Small intestine (tissue), 7 donors: ENCODE measurements at regions not wholly inside any gene's neighbourhood (a gene's known extent, or its start where the extent isn't known, plus 50 kb on each side); places are given as distances from the start of the nearest gene placed in this dataset.

Experiments
- DNase-seq, 2 donors: peaks; one replicate each; pipeline versions ENCODE4 v3.0.0 to v3.0.0-alpha.2; 2013
- FAIRE-seq: peaks from 2 replicates; lab custom pipeline; 2012; peaks lifted over from hg19 to GRCh38; lab: Jason Lieb, UNC
- H3K27ac ChIP-seq, 3 donors: one replicate each; pipeline ENCODE4 v1.5.1; 2013; ENCODE audit warnings: low read length in 2 of 3, mild to moderate bottlenecking in 2 of 3, control low read depth in 1 of 3, inconsistent platforms in 1 of 3, low read depth in 1 of 3, moderate library complexity in 1 of 3
- H3K27me3 ChIP-seq, 3 donors: one replicate each; pipeline ENCODE4 v1.6.1; 2013; ENCODE audit warnings: low read length in 3 of 3, inconsistent platforms in 1 of 3; ENCODE audit not compliant: control insufficient read depth in 3 of 3, insufficient read depth in 3 of 3
- H3K36me3 ChIP-seq, 3 donors: one replicate each; pipeline ENCODE4 v1.6.1; 2013; ENCODE audit warnings: low read length in 3 of 3, inconsistent platforms in 1 of 3, low read depth in 1 of 3, mild to moderate bottlenecking in 1 of 3, moderate library complexity in 1 of 3; ENCODE audit not compliant: control insufficient read depth in 3 of 3, insufficient read depth in 2 of 3
- H3K4me1 ChIP-seq, 3 donors: one replicate each; pipeline ENCODE4 v1.6.1; 2013; ENCODE audit warnings: low read length in 2 of 3, inconsistent platforms in 1 of 3, low read depth in 1 of 3, mild to moderate bottlenecking in 1 of 3, moderate library complexity in 1 of 3; ENCODE audit not compliant: control insufficient read depth in 3 of 3, insufficient read depth in 2 of 3
- H3K4me3 ChIP-seq, 3 donors: one replicate each; pipeline ENCODE4 v1.5.1; 2013; ENCODE audit warnings: low read length in 3 of 3, control low read depth in 1 of 3, inconsistent platforms in 1 of 3, low read depth in 1 of 3, mild to moderate bottlenecking in 1 of 3, moderate library complexity in 1 of 3
- H3K9me3 ChIP-seq, 2 donors: one replicate each; pipeline ENCODE4 v1.6.1; 2013; ENCODE audit warnings: low read depth in 1 of 2, low read length in 1 of 2; ENCODE audit not compliant: control insufficient read depth in 2 of 2, insufficient read depth in 1 of 2
- WGBS, 3 donors: extraction: QIAGEN DNeasy Blood & Tissue Kit; methylation state at CpG; one replicate each; pipeline ENCODE4 v1.1.7; 2013; 5-methylcytosine and 5-hydroxymethylcytosine counted together
- donor health status: healthy with polysubstance abuse.
- donor health status: control.
- donor health status: control.
- donor health status: Bipolar disorder and iron deficiency.
- donor health status: healthy.

GRCh38 chr6:22884456-22884855, 315.1 kb downstream of the HDGFL1 start:
- DNase-seq (no peak), FAIRE-seq (no peak)
- Histone ChIP-seq H3K9me3 (no peaks in the 10 kb centered on the region), H3K27ac (no peak overlapping the region), H3K27me3 (no peaks in the 10 kb centered on the region), H3K4me1 (no peaks in the 10 kb centered on the region), H3K36me3 (no peaks in the 10 kb centered on the region), H3K4me3 (no peak overlapping the region)
- WGBS, 3 donors = 52 to 74% (median 72%) methylated on average over 6 of the region's 6 CpGs

GRCh38 chr6:22886650-22887581, 317.6 kb downstream of the HDGFL1 start:
- Histone ChIP-seq H3K27ac (no peak overlapping the region), H3K27me3 (no peaks in the 10 kb centered on the region), H3K4me1 (no peaks in the 10 kb centered on the region), H3K4me3 (no peak overlapping the region), H3K9me3 (peaks cover 0 to 2% of the 10 kb centered on the region in 2 donors), H3K36me3 (no peaks in the 10 kb centered on the region)
- WGBS, 3 donors = 68 to 77% (median 72%) methylated on average over 10 of the region's 10 CpGs
- no peak for FAIRE-seq
- no peak for DNase-seq

GRCh38 chr6:22888163-22888752, 318.9 kb downstream of the HDGFL1 start:
- H3K9me3 ChIP-seq = peaks cover 0 to 2% of the 10 kb centered on the region in 2 donors
- FAIRE-seq = no peak
- no peaks in the 10 kb centered on the region for H3K36me3 ChIP-seq
- no peak overlapping the region for H3K27ac ChIP-seq
- no peak overlapping the region for H3K4me3 ChIP-seq
- 42 to 58% (median 44%) methylated on average over 3 of the region's 3 CpGs for WGBS, 3 donors
- H3K27me3 ChIP-seq = no peaks in the 10 kb centered on the region
- DNase-seq = no peak
- no peaks in the 10 kb centered on the region for H3K4me1 ChIP-seq

- 72 to 88% (median 80%) methylated on average over 4 of the region's 4 CpGs for WGBS, 3 donors
- Histone ChIP-seq H3K4me3 (no peak overlapping the region), H3K36me3 (no peaks in the 10 kb centered on the region), H3K4me1 (no peaks in the 10 kb centered on the region), H3K9me3 (peaks cover 0 to 2% of the 10 kb centered on the region in 2 donors), H3K27ac (no peak overlapping the region), H3K27me3 (no peaks in the 10 kb centered on the region)
- DNase-seq (no peak), FAIRE-seq (no peak)
These were observed 322.6 kb downstream of the HDGFL1 start for GRCh38 chr6:22891934-22892333.

GRCh38 chr6:22892452-22892851, 323.1 kb downstream of the HDGFL1 start:
- no peak for FAIRE-seq
- no peak for DNase-seq

GRCh38 chr6:22896696-22897095, 327.3 kb downstream of the HDGFL1 start:
- H3K9me3 ChIP-seq = no peaks in the 10 kb centered on the region
- WGBS, 3 donors = 46 to 67% (median 54%) methylated on average over 3 of the region's 3 CpGs
- DNase-seq (no peak), FAIRE-seq (no peak)
- H3K36me3 ChIP-seq = no peaks in the 10 kb centered on the region
- H3K27me3 ChIP-seq = no peaks in the 10 kb centered on the region
- H3K4me1 ChIP-seq = no peaks in the 10 kb centered on the region
- H3K27ac ChIP-seq = no peak overlapping the region
- no peak overlapping the region for H3K4me3 ChIP-seq

More at GRCh38 chr6:22892452-22892851, 323.1 kb downstream of the HDGFL1 start:
- Histone ChIP-seq H3K36me3 (no peaks in the 10 kb centered on the region), H3K27me3 (no peaks in the 10 kb centered on the region), H3K27ac (no peak overlapping the region), H3K4me1 (no peaks in the 10 kb centered on the region), H3K4me3 (no peak overlapping the region), H3K9me3 (peaks cover 0 to 2% of the 10 kb centered on the region in 2 donors)
- 26 to 71% (median 59%) methylated on average over 2 of the region's 2 CpGs for WGBS, 3 donors

- no peak for DNase-seq
- Histone ChIP-seq H3K27ac (no peak overlapping the region), H3K9me3 (no peaks in the 10 kb centered on the region), H3K4me3 (no peak overlapping the region), H3K36me3 (no peaks in the 10 kb centered on the region), H3K4me1 (no peaks in the 10 kb centered on the region), H3K27me3 (no peaks in the 10 kb centered on the region)
- WGBS, 3 donors = 75 to 92% (median 88%) methylated on average over 1 of the region's 1 CpG
- no peak for FAIRE-seq
These were observed 330.1 kb downstream of the HDGFL1 start for GRCh38 chr6:22899426-22899825.

GRCh38 chr6:22903826-22904225, 334.5 kb downstream of the HDGFL1 start:
- Histone ChIP-seq H3K27me3 (no peaks in the 10 kb centered on the region), H3K4me3 (no peak overlapping the region), H3K27ac (no peak overlapping the region), H3K4me1 (no peaks in the 10 kb centered on the region), H3K36me3 (no peaks in the 10 kb centered on the region), H3K9me3 (no peaks in the 10 kb centered on the region)
- 76 to 87% (median 82%) methylated on average over 3 of the region's 3 CpGs for WGBS, 3 donors
- FAIRE-seq (no peak), DNase-seq (no peak)
